ENCODE measurements at regions not wholly inside any gene's neighbourhood (a gene's known extent, or its start where the extent isn't known, plus 50 kb on each side); places are given as distances from the start of the nearest gene placed in this dataset.
A peak's percentile ranks its signal among the peaks of the same experiment; 100 is the strongest.

DNA sequence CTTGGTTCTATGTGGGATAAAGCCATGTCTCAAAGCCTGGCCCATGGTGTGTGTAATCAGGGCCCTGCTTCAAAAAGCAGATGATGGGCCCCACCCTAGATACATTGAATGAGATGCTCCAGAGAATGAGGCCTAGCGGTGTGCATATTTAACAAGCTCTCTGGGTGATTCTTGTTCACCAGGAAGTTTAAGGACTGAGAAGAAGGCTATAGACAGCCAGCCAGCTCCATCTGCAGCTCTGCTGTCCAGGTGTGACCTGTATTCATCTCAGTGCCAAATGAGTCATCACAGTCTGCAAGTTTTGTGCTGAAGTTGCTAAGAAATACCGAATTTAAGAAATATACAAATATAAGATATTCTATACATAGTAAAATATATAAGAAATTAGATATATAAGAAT is 182.0 kb upstream of the RUNX1 start:
- Histone ChIP-seq H3K27me3 (no peaks in the 10 kb centered on the region), H3K4me1 (no peaks in the 10 kb centered on the region), H3K36me3 (no peaks in the 10 kb centered on the region), H3K4me3 (no peak overlapping the region), H3K9me3 (peaks cover 0 to 4% (median 0%) of the 10 kb centered on the region in 4 donors), H3K27ac (no peak overlapping the region)
- 85 to 100% methylated on average over 1 to 2 of the region's 2 CpGs for WGBS, 2 donors
- TF ChIP-seq POLR2AphosphoS5 (IDR thresholded peaks at IDR 0.05) = no peak
- no peak for TF ChIP-seq POLR2A (IDR thresholded peaks at IDR 0.05)
- TF ChIP-seq CTCF (IDR thresholded peaks at IDR 0.05) = no peak
- TF ChIP-seq EP300 (IDR thresholded peaks at IDR 0.05) = no peak
- no peak for ATAC-seq (ENCODE audit: low FRiP score in 2 of 2)
- DNase-seq = no peak

DNA sequence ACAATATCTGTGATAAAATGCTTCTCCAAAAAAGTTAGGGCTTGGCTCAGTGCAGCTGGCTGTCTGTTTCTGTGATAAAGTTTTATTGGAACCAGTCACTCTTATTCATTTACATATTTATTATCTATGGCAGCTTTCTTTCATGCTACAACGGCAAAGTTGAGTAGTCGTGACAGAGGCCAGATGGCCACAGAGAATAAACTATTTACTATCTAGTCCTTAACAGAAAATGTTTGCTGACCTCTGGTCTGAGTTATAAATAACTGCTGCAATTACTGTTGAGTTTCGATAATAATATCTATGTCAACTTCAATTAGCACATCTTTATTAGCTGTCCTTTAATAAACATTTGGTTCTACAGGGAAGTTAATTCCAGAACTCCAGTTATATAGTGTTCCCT is 180.2 kb upstream of the RUNX1 start:
- Histone ChIP-seq H3K9me3 (no peaks in the 10 kb centered on the region), H3K36me3 (no peaks in the 10 kb centered on the region), H3K4me1 (no peaks in the 10 kb centered on the region), H3K27me3 (no peaks in the 10 kb centered on the region), H3K27ac (no peak overlapping the region), H3K4me3 (no peak overlapping the region)
- no peak for ATAC-seq (ENCODE audit: low FRiP score in 2 of 2)
- WGBS, 2 donors = 71 to 73% methylated on average over 3 of the region's 3 CpGs
- no peak for DNase-seq
- TF ChIP-seq CTCF (IDR thresholded peaks at IDR 0.05) = no peak
- TF ChIP-seq POLR2AphosphoS5 (IDR thresholded peaks at IDR 0.05) = no peak
- TF ChIP-seq POLR2A (IDR thresholded peaks at IDR 0.05) = no peak
- no peak for TF ChIP-seq EP300 (IDR thresholded peaks at IDR 0.05)

DNA sequence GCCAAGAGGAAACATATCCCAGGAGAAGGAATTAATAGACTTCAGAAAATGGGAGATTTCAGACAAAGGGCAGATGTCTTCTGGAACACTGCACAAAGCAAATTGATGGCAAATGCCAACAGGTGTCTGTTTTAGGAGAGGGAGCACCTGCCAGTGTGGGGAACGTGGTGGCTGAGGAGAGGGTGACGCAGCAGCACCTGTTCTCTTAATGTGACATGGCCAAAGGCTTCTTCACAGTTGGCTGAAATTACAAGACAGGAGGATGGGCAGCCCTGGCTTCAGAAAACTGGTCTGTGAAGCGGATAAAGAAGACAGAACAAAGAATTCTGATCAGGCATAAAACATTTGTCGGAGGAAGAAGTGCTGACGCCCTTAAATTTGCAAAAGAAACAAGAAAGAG is 178.7 kb upstream of the RUNX1 start:
- ATAC-seq (ENCODE audit: low FRiP score in 2 of 2) (no peak), DNase-seq (no peak)
- Histone ChIP-seq H3K27me3 (no peaks in the 10 kb centered on the region), H3K9me3 (no peaks in the 10 kb centered on the region), H3K4me3 (no peak overlapping the region), H3K27ac (no peak overlapping the region), H3K4me1 (peaks cover 0 to 4% (median 0%) of the 10 kb centered on the region in 4 donors), H3K36me3 (no peaks in the 10 kb centered on the region)
- TF ChIP-seq CTCF (IDR thresholded peaks at IDR 0.05) = no peak
- TF ChIP-seq POLR2AphosphoS5 (IDR thresholded peaks at IDR 0.05) = no peak
- no peak for TF ChIP-seq EP300 (IDR thresholded peaks at IDR 0.05)
- TF ChIP-seq POLR2A (IDR thresholded peaks at IDR 0.05) = no peak
- 79% methylated on average over 5 of the region's 5 CpGs for WGBS, 2 donors

DNA sequence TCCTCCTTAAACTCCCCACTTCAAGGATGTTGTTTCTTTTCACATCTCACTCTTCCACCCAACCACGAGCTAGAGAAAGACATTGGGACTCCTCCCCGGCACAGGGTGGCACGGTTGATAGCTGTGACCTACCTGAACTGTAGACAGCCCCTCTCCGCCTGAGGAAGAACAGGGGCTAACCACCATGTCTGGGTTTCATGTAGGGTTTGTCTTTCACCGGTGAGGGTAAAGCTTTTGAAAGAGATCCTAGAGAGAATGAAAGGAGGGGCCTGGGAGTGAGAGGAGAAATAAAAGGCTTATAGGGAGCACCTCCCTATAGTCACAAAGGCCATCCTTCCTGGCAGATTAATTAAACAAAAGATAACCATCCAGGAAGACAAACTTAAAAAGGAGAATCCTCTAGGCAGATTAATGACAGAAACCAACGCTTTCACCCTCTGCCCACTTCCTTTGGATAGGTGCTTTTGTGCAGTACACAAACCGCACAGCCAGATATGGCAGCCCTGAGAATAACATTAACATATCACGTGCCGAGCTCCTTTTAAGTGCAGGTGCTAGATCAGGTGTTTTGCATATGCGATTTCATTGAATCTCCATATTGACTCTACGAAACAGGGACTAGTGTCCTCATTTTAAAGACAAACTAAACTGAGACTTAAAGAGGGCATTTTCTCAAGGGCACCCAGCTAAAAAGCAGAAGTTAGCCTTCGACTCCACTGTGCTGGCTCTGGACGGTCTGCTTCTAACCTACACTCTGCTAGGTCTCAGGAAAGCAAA is 178.1 kb upstream of the RUNX1 start:
- Histone ChIP-seq H3K36me3 (no peaks in the 10 kb centered on the region), H3K4me3 (no peak overlapping the region), H3K27me3 (no peaks in the 10 kb centered on the region), H3K9me3 (no peaks in the 10 kb centered on the region), H3K27ac (no peak overlapping the region), H3K4me1 (peaks cover 0 to 10% (median 2%) of the 10 kb centered on the region in 4 donors)
- ATAC-seq (ENCODE audit: low FRiP score in 2 of 2) (no peak), DNase-seq (no peak)
- 65 to 74% methylated on average over 13 of the region's 13 CpGs for WGBS, 2 donors
- no peak for TF ChIP-seq POLR2AphosphoS5 (IDR thresholded peaks at IDR 0.05)
- TF ChIP-seq CTCF (IDR thresholded peaks at IDR 0.05) = no peak
- TF ChIP-seq EP300 (IDR thresholded peaks at IDR 0.05) = no peak
- no peak for TF ChIP-seq POLR2A (IDR thresholded peaks at IDR 0.05)

DNA sequence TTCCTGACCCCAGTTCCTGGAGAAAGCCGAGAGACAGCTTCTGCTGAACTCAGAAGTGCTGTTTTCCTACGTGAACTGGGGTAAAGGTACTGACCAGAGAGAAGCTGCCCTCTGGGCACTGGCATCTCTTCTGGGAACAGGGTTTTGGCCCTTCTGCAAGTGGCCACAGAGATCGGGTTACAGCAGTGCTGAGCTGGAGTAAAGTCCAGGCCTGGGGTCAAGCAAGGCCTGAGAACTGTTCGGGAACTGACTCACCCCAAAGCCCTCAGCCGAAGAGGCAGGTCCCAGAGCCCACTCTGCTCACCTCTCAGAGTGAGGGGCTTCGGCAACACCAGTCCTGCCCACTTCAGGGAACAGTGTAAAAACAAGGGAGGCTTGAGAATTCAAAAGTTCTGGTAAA is 177.2 kb upstream of the RUNX1 start:
- peaks cover 0 to 10% (median 2%) of the 10 kb centered on the region in 4 donors for H3K4me1 ChIP-seq
- DNase-seq (no peak), ATAC-seq (ENCODE audit: low FRiP score in 2 of 2) (peak in 1 of 2 donors; percentile 41)
- WGBS, 2 donors = 57 to 72% methylated on average over 6 of the region's 6 CpGs
- no peak overlapping the region for H3K4me3 ChIP-seq
- no peak overlapping the region for H3K27ac ChIP-seq
- H3K36me3 ChIP-seq = no peaks in the 10 kb centered on the region
- TF ChIP-seq EP300 (IDR thresholded peaks at IDR 0.05) = no peak
- TF ChIP-seq POLR2A (IDR thresholded peaks at IDR 0.05) = no peak
- no peak for TF ChIP-seq CTCF (IDR thresholded peaks at IDR 0.05)
- no peak for TF ChIP-seq POLR2AphosphoS5 (IDR thresholded peaks at IDR 0.05)
- H3K9me3 ChIP-seq = no peaks in the 10 kb centered on the region
- H3K27me3 ChIP-seq = no peaks in the 10 kb centered on the region

All from upper lobe of left lung (tissue), 6 donors.